Breast epithelium (tissue), 4 donors: ENCODE measurements at regions not wholly inside any gene's neighbourhood (a gene's known extent, or its start where the extent isn't known, plus 50 kb on each side); places are given as distances from the start of the nearest gene placed in this dataset.

Source experiments
- DNase-seq, 2 donors: peaks; one replicate each; pipeline ENCODE4 v3.0.0-alpha.2; 2019; ENCODE audit warnings: low spot score in 2 of 2
- H3K27ac ChIP-seq, 2 donors: fragments of 200-600 bp; sonication (generic) in 1 of 2; one replicate each; pipeline ENCODE4 v1.5.1; 2016 to 2019; ENCODE audit warnings: mild to moderate bottlenecking in 1 of 2
- H3K27me3 ChIP-seq, 2 donors: fragments of 200-600 bp; sonication (generic) in 1 of 2; one replicate each; pipeline versions ENCODE4 v1.5.1 to v1.6.0; 2017 to 2019; ENCODE audit warnings: control low read depth in 1 of 2, mild to moderate bottlenecking in 1 of 2
- H3K36me3 ChIP-seq: fragments of 200-600 bp; one replicate; pipeline ENCODE4 v1.5.1; 2019
- H3K4me1 ChIP-seq, 2 donors: fragments of 200-600 bp; sonication (generic); one replicate each; pipeline ENCODE4 v1.5.1; 2016 to 2019; ENCODE audit warnings: control low read depth in 1 of 2
- H3K4me3 ChIP-seq, 3 donors: fragments of 200-600 bp; sonication (generic); 1 replicate in 2 of 3; 2 replicates in 1 of 3; pipeline ENCODE4 v1.5.1; 2016 to 2019; ENCODE audit warnings: mild to moderate bottlenecking in 3 of 3, moderate library complexity in 2 of 3
- H3K9me3 ChIP-seq, 2 donors: fragments of 200-600 bp; sonication (generic) in 1 of 2; one replicate each; pipeline ENCODE4 v1.5.1; 2016 to 2019; ENCODE audit warnings: control low read depth in 1 of 2
- POLR2A ChIP-seq: fragments of 450-650 bp; IDR thresholded peaks from one replicate; pipeline ENCODE4 v1.6.1; 2016; ENCODE audit warnings: antibody characterized with exemption, mild to moderate bottlenecking, moderate library complexity
- POLR2AphosphoS5 ChIP-seq, 3 donors: sonication (generic); formaldehyde crosslinking; IDR thresholded peaks; one replicate each; pipeline ENCODE4 v1.6.1; 2017; ENCODE audit warnings: antibody characterized with exemption in 3 of 3
- intact Hi-C: fragments of 100-400 bp; cut with DNase I; formaldehyde crosslinking; loops from one replicate; pipeline ENCODE4 v1.15.1; 2023; ENCODE audit warnings: low total_unique reads
- TF ChIP-seq, protein P1 (sequence below), 3 donors: fragments of 450-650 bp; IDR thresholded peaks; one replicate each; pipeline ENCODE4 v1.5.1; 2016 to 2017; ENCODE audit warnings: antibody characterized with exemption in 3 of 3, mild to moderate bottlenecking in 3 of 3, moderate library complexity in 3 of 3

DNA sequence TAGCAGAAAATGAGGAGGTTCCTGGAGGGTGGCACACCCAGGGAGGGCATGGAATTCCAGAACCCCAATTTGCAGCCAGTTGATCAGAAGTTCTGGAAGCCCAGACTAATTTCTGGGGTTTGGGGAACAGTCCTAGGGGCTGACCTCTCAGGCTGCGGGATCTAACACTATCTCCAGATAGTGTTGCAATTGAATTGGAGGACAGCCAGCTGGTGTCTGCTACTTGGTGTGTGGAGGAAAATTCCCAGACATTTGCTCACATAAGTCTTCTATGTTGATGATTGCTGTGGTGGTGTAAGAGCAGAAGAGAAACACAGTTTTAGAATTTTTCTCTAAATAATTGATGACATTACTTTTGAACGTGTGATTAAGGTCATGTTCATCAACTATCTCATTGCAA lies 154.3 kb upstream of the RNPC3 start:
- Histone ChIP-seq H3K27me3 (no peaks in the 10 kb centered on the region), H3K27ac (no peak overlapping the region), H3K4me1 (no peaks in the 10 kb centered on the region), H3K9me3 (no peaks in the 10 kb centered on the region), H3K36me3 (no peaks in the 10 kb centered on the region), H3K4me3 (no peak overlapping the region)
- TF ChIP-seq POLR2A (no peak), POLR2AphosphoS5 (IDR thresholded peaks at IDR 0.05) (no peak)
- TF ChIP-seq, protein P1, sequence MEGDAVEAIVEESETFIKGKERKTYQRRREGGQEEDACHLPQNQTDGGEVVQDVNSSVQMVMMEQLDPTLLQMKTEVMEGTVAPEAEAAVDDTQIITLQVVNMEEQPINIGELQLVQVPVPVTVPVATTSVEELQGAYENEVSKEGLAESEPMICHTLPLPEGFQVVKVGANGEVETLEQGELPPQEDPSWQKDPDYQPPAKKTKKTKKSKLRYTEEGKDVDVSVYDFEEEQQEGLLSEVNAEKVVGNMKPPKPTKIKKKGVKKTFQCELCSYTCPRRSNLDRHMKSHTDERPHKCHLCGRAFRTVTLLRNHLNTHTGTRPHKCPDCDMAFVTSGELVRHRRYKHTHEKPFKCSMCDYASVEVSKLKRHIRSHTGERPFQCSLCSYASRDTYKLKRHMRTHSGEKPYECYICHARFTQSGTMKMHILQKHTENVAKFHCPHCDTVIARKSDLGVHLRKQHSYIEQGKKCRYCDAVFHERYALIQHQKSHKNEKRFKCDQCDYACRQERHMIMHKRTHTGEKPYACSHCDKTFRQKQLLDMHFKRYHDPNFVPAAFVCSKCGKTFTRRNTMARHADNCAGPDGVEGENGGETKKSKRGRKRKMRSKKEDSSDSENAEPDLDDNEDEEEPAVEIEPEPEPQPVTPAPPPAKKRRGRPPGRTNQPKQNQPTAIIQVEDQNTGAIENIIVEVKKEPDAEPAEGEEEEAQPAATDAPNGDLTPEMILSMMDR (IDR thresholded peaks at IDR 0.05): no peak
- intact Hi-C loops: no loop called here
- no peak for DNase-seq

DNA sequence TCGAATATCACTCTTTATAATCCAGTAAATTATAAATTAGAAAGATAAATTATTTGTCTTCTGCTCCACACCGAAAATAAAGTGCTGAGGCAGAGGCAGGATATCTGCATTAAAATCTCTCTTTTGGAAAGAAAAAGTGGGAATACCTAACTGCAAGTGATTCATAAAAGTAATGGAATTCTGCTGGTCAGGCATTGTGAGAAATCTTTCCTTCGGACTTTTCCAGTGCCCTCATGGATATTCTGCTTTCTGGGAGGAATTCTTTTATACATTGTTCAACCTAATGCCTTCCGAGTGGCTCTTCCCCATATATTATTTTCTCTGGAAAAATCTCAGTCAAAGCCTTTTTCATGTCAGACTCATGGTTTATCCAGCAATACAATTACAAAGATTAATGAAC lies 158.3 kb upstream of the RNPC3 start:
- Histone ChIP-seq H3K36me3 (no peaks in the 10 kb centered on the region), H3K27me3 (no peaks in the 10 kb centered on the region), H3K4me3 (no peak overlapping the region), H3K4me1 (no peaks in the 10 kb centered on the region), H3K9me3 (no peaks in the 10 kb centered on the region), H3K27ac (no peak overlapping the region)
- intact Hi-C loops: no loop called here
- DNase-seq: no peak
- TF ChIP-seq, protein P1 (IDR thresholded peaks at IDR 0.05): no peak
- TF ChIP-seq POLR2AphosphoS5 (IDR thresholded peaks at IDR 0.05): no peak
- no peak for TF ChIP-seq POLR2A

DNA sequence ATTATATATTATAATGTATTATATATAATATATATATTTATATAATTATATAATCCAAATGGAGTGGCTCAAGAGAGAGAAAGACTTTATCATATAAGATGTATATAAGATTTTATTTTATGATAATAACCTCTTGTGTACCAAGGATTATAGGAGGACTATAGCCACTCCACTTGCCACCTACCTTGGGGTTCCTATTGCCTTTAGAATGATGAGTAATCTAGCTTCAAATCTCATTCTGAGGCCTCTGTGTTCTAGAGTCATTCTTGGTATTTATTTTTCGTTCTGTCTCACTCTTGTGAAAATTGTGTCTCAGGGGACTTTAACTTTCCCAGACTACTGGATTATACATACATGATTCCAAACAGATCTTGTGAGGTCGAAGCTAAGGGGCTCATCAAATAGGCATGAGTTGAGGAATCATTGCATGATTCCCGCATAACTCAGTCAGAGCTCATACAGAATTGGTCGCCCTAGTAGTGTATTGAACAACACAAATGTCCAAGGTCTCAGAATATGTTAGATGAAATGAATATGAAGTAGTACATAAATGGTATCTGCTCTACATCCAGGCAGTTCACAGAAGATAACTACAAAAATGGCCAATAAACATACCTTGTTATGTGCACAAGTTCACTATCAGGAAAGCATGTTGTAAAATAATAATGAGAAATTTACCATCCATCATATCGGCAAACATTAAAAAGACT lies 159.5 kb upstream of the RNPC3 start:
- Histone ChIP-seq H3K9me3 (no peaks in the 10 kb centered on the region), H3K4me3 (no peak overlapping the region), H3K4me1 (no peaks in the 10 kb centered on the region), H3K27me3 (no peaks in the 10 kb centered on the region), H3K27ac (no peak overlapping the region), H3K36me3 (no peaks in the 10 kb centered on the region)
- DNase-seq: no peak
- TF ChIP-seq, protein P1 (IDR thresholded peaks at IDR 0.05): no peak
- TF ChIP-seq POLR2AphosphoS5 (IDR thresholded peaks at IDR 0.05) (no peak), POLR2A (no peak)
- intact Hi-C loops: no loop called here

DNA sequence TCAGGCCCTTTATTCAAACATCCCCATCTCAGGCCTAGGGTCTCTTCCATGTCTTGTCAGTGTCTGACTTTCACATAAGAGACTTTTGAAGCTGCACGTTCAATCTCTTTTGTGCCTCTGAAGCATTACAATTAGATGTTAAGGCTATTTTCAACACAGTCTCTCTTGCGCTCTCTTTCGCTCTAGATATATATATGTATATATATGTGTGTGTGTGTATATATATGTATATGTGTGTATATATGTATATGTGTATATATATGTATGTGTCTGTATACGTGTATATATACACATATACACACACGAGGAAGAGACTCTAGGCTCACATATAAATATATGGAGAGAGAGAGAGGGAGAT lies 162.5 kb upstream of the RNPC3 start:
- DNase-seq: no peak
- TF ChIP-seq POLR2A (no peak), POLR2AphosphoS5 (IDR thresholded peaks at IDR 0.05) (no peak)
- TF ChIP-seq, protein P1 (IDR thresholded peaks at IDR 0.05): no peak
- H3K27ac ChIP-seq: no peak overlapping the region
- no peaks in the 10 kb centered on the region for H3K27me3 ChIP-seq
- intact Hi-C loops: no loop called here
- no peak overlapping the region for H3K4me3 ChIP-seq
- H3K9me3 ChIP-seq: no peaks in the 10 kb centered on the region
- H3K4me1 ChIP-seq: no peaks in the 10 kb centered on the region
- H3K36me3 ChIP-seq: no peaks in the 10 kb centered on the region

DNA sequence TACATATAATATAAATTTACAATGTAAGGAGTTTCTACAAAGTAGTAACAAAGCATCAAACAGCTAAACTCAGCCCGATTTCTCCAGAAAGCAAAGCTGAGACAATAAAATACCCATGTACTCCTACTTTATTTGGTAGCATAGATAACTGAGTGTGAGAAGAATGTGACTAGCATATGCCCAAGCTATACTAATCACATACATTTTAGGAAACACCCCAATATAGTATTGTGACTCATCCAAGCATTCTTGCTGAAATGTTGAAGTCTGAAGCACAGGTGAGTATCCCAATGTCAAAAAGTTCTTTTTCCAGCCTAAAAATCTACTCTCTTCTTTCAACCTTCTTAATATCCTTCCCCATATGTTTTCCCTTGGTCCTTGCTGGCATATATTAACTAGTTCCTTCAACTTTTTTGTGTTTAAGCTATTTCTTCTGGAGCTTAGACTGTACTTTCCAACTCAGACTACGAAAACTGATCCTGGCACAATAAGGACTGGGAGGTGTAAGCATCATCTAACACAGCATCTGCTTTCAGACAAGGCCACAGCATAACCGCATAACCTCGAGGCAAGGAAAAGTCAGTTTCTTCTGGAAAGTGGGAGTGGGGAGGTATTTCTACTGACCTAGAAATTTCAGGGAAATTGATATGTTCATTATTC lies 163.0 kb upstream of the RNPC3 start:
- Histone ChIP-seq H3K27me3 (no peaks in the 10 kb centered on the region), H3K27ac (no peak overlapping the region), H3K36me3 (no peaks in the 10 kb centered on the region), H3K9me3 (no peaks in the 10 kb centered on the region), H3K4me1 (no peaks in the 10 kb centered on the region), H3K4me3 (no peak overlapping the region)
- intact Hi-C loops: no loop called here
- TF ChIP-seq, protein P1 (IDR thresholded peaks at IDR 0.05): no peak
- TF ChIP-seq POLR2AphosphoS5 (IDR thresholded peaks at IDR 0.05): no peak
- no peak for TF ChIP-seq POLR2A
- DNase-seq: no peak
